H1 (cell line): ENCODE measurements at regions not wholly inside any gene's neighbourhood (a gene's known extent, or its start where the extent isn't known, plus 50 kb on each side); places are given as distances from the start of the nearest gene placed in this dataset.

Source experiments
- CTCF ChIA-PET: fragments of 300-600 bp; sonication (Branson Sonifier 250); formaldehyde crosslinking; loops from one replicate; lab custom pipeline; 2021; ENCODE audit not compliant: partially characterized antibody; lab: Charles Lee
- POLR2A ChIA-PET: fragments of 300-600 bp; sonication (Branson Sonifier 250); formaldehyde crosslinking; loops from one replicate; lab custom pipeline; 2021; ENCODE audit warnings: inconsistent platforms; ENCODE audit not compliant: partially characterized antibody; lab: Charles Lee
- DNase-seq, 2 experiments: peaks; one replicate each; pipeline versions ENCODE4 v3.0.0 to v3.0.0-alpha.2; 2010 to 2022; ENCODE audit warnings: low spot score in 2 of 2, low read depth in 1 of 2, mixed read lengths in 1 of 2
- FAIRE-seq: peaks from 2 replicates; lab custom pipeline; 2011; peaks lifted over from hg19 to GRCh38; lab: Jason Lieb, UNC
- H2AFZ ChIP-seq: 2 replicates; pipeline ENCODE4 v1.8.1; 2012; ENCODE audit warnings: low read length, inconsistent platforms
- H2AK5ac ChIP-seq: 2 replicates; pipeline ENCODE4 v1.6.1; 2013; ENCODE audit warnings: low read depth, low read length
- H2BK120ac ChIP-seq: replicated peaks from 2 replicates; pipeline ENCODE3; 2013; ENCODE audit warnings: low read depth, low read length, inconsistent platforms
- H2BK12ac ChIP-seq: 2 replicates; pipeline ENCODE4 v1.6.1; 2013; ENCODE audit warnings: low read depth, low read length
- H2BK15ac ChIP-seq: 2 replicates; pipeline ENCODE4 v1.6.1; 2013; ENCODE audit warnings: low read length
- H2BK20ac ChIP-seq: 2 replicates; pipeline ENCODE4 v1.6.1; 2013; ENCODE audit warnings: low read length
- H2BK5ac ChIP-seq: 2 replicates; pipeline ENCODE4 v1.6.1; 2013; ENCODE audit warnings: low read depth, low read length
- H3K14ac ChIP-seq: 2 replicates; pipeline ENCODE4 v1.6.1; 2013; ENCODE audit warnings: inconsistent platforms; ENCODE audit not compliant: insufficient read length
- H3K18ac ChIP-seq: 2 replicates; pipeline ENCODE4 v1.6.1; 2013; ENCODE audit warnings: low read length; ENCODE audit errors: extremely low read depth
- H3K23ac ChIP-seq: 2 replicates; pipeline ENCODE4 v1.6.1; 2013; ENCODE audit warnings: inconsistent platforms; ENCODE audit not compliant: insufficient read length
- H3K23me2 ChIP-seq: 2 replicates; pipeline ENCODE4 v1.6.1; 2013; ENCODE audit warnings: low read depth, low read length
- H3K27ac ChIP-seq: 2 replicates; pipeline ENCODE4 v1.6.1; 2011; ENCODE audit warnings: low read depth, low read length, inconsistent platforms
- H3K27me3 ChIP-seq, 4 experiments: replicated peaks in 1 of 4; 1 replicate in 1 of 4; 2 replicates in 3 of 4; pipeline versions ENCODE4 v1.6.1 to v1.8.1; 2011 to 2013; ENCODE audit warnings: low read length in 3 of 4, mild to moderate bottlenecking in 3 of 4, inconsistent platforms in 2 of 4, mixed read lengths in 2 of 4, moderate library complexity in 1 of 4; ENCODE audit not compliant: control insufficient read depth in 3 of 4, insufficient read depth in 3 of 4; ENCODE audit errors: extremely low read depth in 1 of 4
- H3K36me3 ChIP-seq, 4 experiments: 2 replicates each; pipeline versions ENCODE4 v1.6.1 to v1.8.1; 2011 to 2013; ENCODE audit warnings: mild to moderate bottlenecking in 4 of 4, low read length in 3 of 4, moderate library complexity in 2 of 4, control low read depth in 1 of 4, inconsistent platforms in 1 of 4; ENCODE audit not compliant: insufficient read depth in 4 of 4, control insufficient read depth in 2 of 4
- H3K4ac ChIP-seq: replicated peaks from 2 replicates; pipeline ENCODE3; 2013; ENCODE audit warnings: low read length, low read depth, mixed read lengths, inconsistent platforms; ENCODE audit not compliant: insufficient read length
- H3K4me1 ChIP-seq, 4 experiments: replicated peaks in 1 of 4; 1 replicate in 1 of 4; 2 replicates in 3 of 4; pipeline versions ENCODE4 v1.6.1 to v1.8.1; 2011 to 2013; ENCODE audit warnings: low read length in 3 of 4, inconsistent platforms in 2 of 4, mixed read lengths in 1 of 4; ENCODE audit not compliant: insufficient read depth in 4 of 4, control insufficient read depth in 3 of 4
- H3K4me2 ChIP-seq, 2 experiments: 2 replicates each; pipeline versions ENCODE4 v1.6.1 to v1.8.1; 2011 to 2013; ENCODE audit warnings: low read depth in 2 of 2, low read length in 2 of 2, control low read depth in 1 of 2, inconsistent platforms in 1 of 2, mild to moderate bottlenecking in 1 of 2; ENCODE audit not compliant: insufficient read depth in 1 of 2
- H3K4me3 ChIP-seq, 4 experiments: fragments of 200-600, 300-600 bp in 1 of 4; sonication (generic), shearing (Covaris generic), sonication (Bioruptor Twin) in 1 of 4; 2 replicates each; pipeline versions ENCODE4 v1.5.1 to v1.8.1; 2011 to 2016; ENCODE audit warnings: low read length in 4 of 4, low read depth in 3 of 4, control low read depth in 2 of 4, inconsistent platforms in 2 of 4, mild to moderate bottlenecking in 2 of 4, mixed read lengths in 1 of 4, moderate library complexity in 1 of 4; ENCODE audit not compliant: insufficient read depth in 2 of 4; ENCODE audit errors: extremely low read depth in 1 of 4
- H3K56ac ChIP-seq: replicated peaks from 2 replicates; pipeline ENCODE3; 2013; ENCODE audit warnings: low read depth, mild to moderate bottlenecking, mixed read lengths, low read length, inconsistent platforms; ENCODE audit not compliant: insufficient read length
- H3K79me1 ChIP-seq: 2 replicates; pipeline ENCODE4 v1.6.1; 2013; ENCODE audit warnings: low read depth, low read length, control low read depth
- H3K79me2 ChIP-seq, 2 experiments: 2 replicates each; pipeline versions ENCODE4 v1.6.1 to v1.8.1; 2012 to 2013; ENCODE audit warnings: low read length in 2 of 2, mild to moderate bottlenecking in 2 of 2, inconsistent platforms in 1 of 2; ENCODE audit not compliant: insufficient read depth in 2 of 2, control insufficient read depth in 1 of 2
- H3K9ac ChIP-seq, 4 experiments: replicated peaks in 1 of 4; 1 replicate in 1 of 4; 2 replicates in 3 of 4; pipeline versions ENCODE4 v1.6.1 to v1.8.1; 2011 to 2013; ENCODE audit warnings: low read depth in 3 of 4, low read length in 3 of 4, control low read depth in 2 of 4, mild to moderate bottlenecking in 2 of 4, moderate library complexity in 2 of 4, inconsistent platforms in 1 of 4; ENCODE audit errors: extremely low read depth in 1 of 4
- H3K9me3 ChIP-seq, 2 experiments: 2 replicates each; pipeline versions ENCODE4 v1.6.1 to v1.8.1; 2012 to 2013; ENCODE audit warnings: mild to moderate bottlenecking in 2 of 2, moderate library complexity in 2 of 2, control low read depth in 1 of 2, inconsistent platforms in 1 of 2, low read depth in 1 of 2, low read length in 1 of 2, mixed read lengths in 1 of 2; ENCODE audit not compliant: insufficient read depth in 2 of 2
- H4K20me1 ChIP-seq, 2 experiments: replicated peaks in 1 of 2; 2 replicates each; pipeline versions ENCODE3 to v1.8.1; 2011 to 2013; ENCODE audit warnings: inconsistent platforms in 2 of 2, low read length in 2 of 2, mild to moderate bottlenecking in 1 of 2; ENCODE audit not compliant: insufficient read depth in 2 of 2, control insufficient read depth in 1 of 2
- H4K5ac ChIP-seq: 2 replicates; pipeline ENCODE4 v1.6.1; 2013; ENCODE audit warnings: low read length, low read depth, mixed read lengths, inconsistent platforms; ENCODE audit not compliant: insufficient read length
- H4K8ac ChIP-seq: 2 replicates; pipeline ENCODE4 v1.8.0; 2013; ENCODE audit warnings: mild to moderate bottlenecking, moderate library complexity, low read length, inconsistent platforms; ENCODE audit not compliant: insufficient read depth; ENCODE audit errors: extremely low read depth
- H4K91ac ChIP-seq: replicated peaks from 2 replicates; pipeline ENCODE3; 2013; ENCODE audit warnings: low read length, mixed read lengths, inconsistent platforms; ENCODE audit not compliant: insufficient read length
- CHD2 ChIP-seq: IDR thresholded peaks from 2 replicates; pipeline ENCODE4 v1.6.1; 2012; ENCODE audit warnings: low read length, improper control_type of control experiment
- CREB1 ChIP-seq: IDR thresholded peaks from 2 replicates; pipeline ENCODE4 v1.6.1; 2012; ENCODE audit warnings: inconsistent platforms
- CTCF ChIP-seq, 3 experiments: IDR thresholded peaks; 1 replicate in 2 of 3; 2 replicates in 1 of 3; pipeline versions ENCODE4 v1.5.1 to v1.6.1; 2011; ENCODE audit warnings: low read length in 3 of 3, mild to moderate bottlenecking in 3 of 3, inconsistent platforms in 2 of 3, low read depth in 1 of 3, moderate library complexity in 1 of 3; ENCODE audit not compliant: insufficient read depth in 1 of 3; ENCODE audit errors: control extremely low read depth in 1 of 3
- POLR2A ChIP-seq, 2 experiments: IDR thresholded peaks; 1 replicate in 1 of 2; 2 replicates in 1 of 2; pipeline ENCODE4 v1.6.1; 2011; ENCODE audit warnings: low read depth in 2 of 2, low read length in 2 of 2, mild to moderate bottlenecking in 2 of 2; ENCODE audit errors: control extremely low read depth in 1 of 2
- POLR2AphosphoS5 ChIP-seq: IDR thresholded peaks from 2 replicates; pipeline ENCODE4 v1.6.1; 2011; ENCODE audit warnings: low read depth, low read length
- RFX5 ChIP-seq: IDR thresholded peaks from 2 replicates; pipeline ENCODE4 v1.6.1; 2011; ENCODE audit warnings: low read depth, low read length, improper control_type of control experiment, borderline replicate concordance
- RNF2 ChIP-seq: fragments of 200-900, 300-1000 bp; sonication (generic); IDR thresholded peaks from 2 replicates; pipeline ENCODE4 v1.7.1; 2016; ENCODE audit warnings: borderline replicate concordance, low read depth, mild to moderate bottlenecking, antibody characterized with exemption, low read length; ENCODE audit not compliant: poor library complexity, severe bottlenecking; ENCODE audit errors: missing control alignments
- TEAD4 ChIP-seq: IDR thresholded peaks from 2 replicates; pipeline ENCODE4 v1.6.1; 2012; ENCODE audit warnings: low read depth, low read length, inconsistent platforms, mixed read lengths
- YY1 ChIP-seq: IDR thresholded peaks from 2 replicates; pipeline ENCODE4 v1.6.1; 2011; ENCODE audit warnings: low read depth, mild to moderate bottlenecking, low read length
- WGBS, 2 experiments: shearing (Covaris generic) in 1 of 2; methylation state at CpG; one replicate each; pipeline versions ENCODE4 v1.1.6 to v1.1.7; 2013 to 2015; ENCODE audit warnings: low lambda C conversion rate in 2 of 2, mixed read lengths in 2 of 2, inconsistent platforms in 1 of 2, low coverage in 1 of 2, missing lambda C conversion rate in 1 of 2; ENCODE audit not compliant: insufficient replicate concordance in 2 of 2, insufficient coverage in 1 of 2, insufficient read length in 1 of 2; ENCODE audit errors: extremely low coverage in 1 of 2, missing lambda C conversion rate in 1 of 2; 5-methylcytosine and 5-hydroxymethylcytosine counted together
- TF ChIP-seq, protein P1 (sequence below): IDR thresholded peaks from 2 replicates; pipeline ENCODE4 v1.6.1; 2011; ENCODE audit warnings: low read length, improper control_type of control experiment

GRCh38 chrX:45900766-45901615, 644.2 kb downstream of the ZNF674 start:
- H3K36me3 ChIP-seq = no peaks in the 10 kb centered on the region
- 75% methylated on average over 3 of the region's 9 CpGs; no CpG with 5 or more reads in 1 of the 2 experiments for WGBS, 2 experiments
- no peak overlapping the region for H2BK5ac ChIP-seq
- no peak overlapping the region for H3K9ac ChIP-seq
- no peaks in the 10 kb centered on the region for H3K9me3 ChIP-seq
- no peak overlapping the region for H2AFZ ChIP-seq
- H3K79me1 ChIP-seq = no peaks in the 10 kb centered on the region
- H3K27ac ChIP-seq = no peak overlapping the region
- H3K4ac ChIP-seq = no peak overlapping the region
- no peak overlapping the region for H2BK20ac ChIP-seq
- H2AK5ac ChIP-seq = no peak overlapping the region
- H3K4me3 ChIP-seq = no peak overlapping the region
- H4K8ac ChIP-seq = no peak overlapping the region
- no peak overlapping the region for H2BK12ac ChIP-seq
- no peaks in the 10 kb centered on the region for H3K27me3 ChIP-seq
- H3K14ac ChIP-seq = no peak overlapping the region
- DNase-seq = no peak
- ChIA-PET CTCF (no interaction called here), POLR2A (no interaction called here)
- no peak overlapping the region for H3K56ac ChIP-seq
- no peak for FAIRE-seq
- H3K23ac ChIP-seq = no peak overlapping the region
- no peak overlapping the region for H4K91ac ChIP-seq
- H3K79me2 ChIP-seq = no peaks in the 10 kb centered on the region
- H4K5ac ChIP-seq = no peak overlapping the region
- H3K4me2 ChIP-seq = no peak overlapping the region
- H2BK120ac ChIP-seq = no peak overlapping the region
- H3K4me1 ChIP-seq = peaks cover 0 to 8% (median 1%) of the 10 kb centered on the region in 4 experiments; a peak in 2 of 7 replicates
- H2BK15ac ChIP-seq = no peak overlapping the region
- no peak overlapping the region for H3K18ac ChIP-seq
- no peaks in the 10 kb centered on the region for H4K20me1 ChIP-seq
- no peaks in the 10 kb centered on the region for H3K23me2 ChIP-seq
- TF ChIP-seq RNF2 (no peak), RFX5 (no peak), POLR2A (IDR thresholded peaks at IDR 0.05; ENCODE audit: control extremely low read depth in 1 of 2, low read depth in 2 of 2, low read length in 2 of 2) (no peak), CHD2 (no peak), YY1 (no peak), TEAD4 (no peak), POLR2AphosphoS5 (no peak), CREB1 (no peak), CTCF (IDR thresholded peaks at IDR 0.05; ENCODE audit: control extremely low read depth in 1 of 3, insufficient read depth in 1 of 3, low read depth in 1 of 3, low read length in 3 of 3) (no peak)
- TF ChIP-seq, protein P1, sequence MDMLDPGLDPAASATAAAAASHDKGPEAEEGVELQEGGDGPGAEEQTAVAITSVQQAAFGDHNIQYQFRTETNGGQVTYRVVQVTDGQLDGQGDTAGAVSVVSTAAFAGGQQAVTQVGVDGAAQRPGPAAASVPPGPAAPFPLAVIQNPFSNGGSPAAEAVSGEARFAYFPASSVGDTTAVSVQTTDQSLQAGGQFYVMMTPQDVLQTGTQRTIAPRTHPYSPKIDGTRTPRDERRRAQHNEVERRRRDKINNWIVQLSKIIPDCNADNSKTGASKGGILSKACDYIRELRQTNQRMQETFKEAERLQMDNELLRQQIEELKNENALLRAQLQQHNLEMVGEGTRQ = no peak
